ENCODE measurements at regions not wholly inside any gene's neighbourhood (a gene's known extent, or its start where the extent isn't known, plus 50 kb on each side); places are given as distances from the start of the nearest gene placed in this dataset.

DNA sequence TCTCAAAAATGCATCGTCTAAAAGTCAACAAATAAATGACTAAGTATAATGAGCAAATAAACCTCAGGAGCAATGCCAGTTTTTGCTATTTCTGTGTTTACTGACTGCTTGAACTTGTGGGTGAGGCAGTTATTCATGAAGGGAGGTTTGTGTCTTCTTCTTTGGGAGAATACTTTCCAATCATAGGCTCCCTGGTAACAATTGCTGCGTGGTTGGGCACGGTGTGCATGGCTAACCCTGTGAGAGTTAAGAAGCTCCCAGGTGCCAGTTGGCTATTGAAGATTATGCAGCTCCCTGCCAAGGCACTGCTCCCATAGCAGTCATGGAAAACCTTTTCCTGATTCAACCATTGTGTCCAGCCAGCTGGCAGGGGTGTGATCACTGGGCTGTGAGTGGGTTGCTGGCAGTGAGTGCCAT lies 775.9 kb upstream of the GOT2 start:
- no peak for TF ChIP-seq ZNF629 (CRISPR knock-in tag; conservative IDR thresholded peaks at IDR 0.05)
- no peak for TF ChIP-seq NR2F2 (IDR thresholded peaks at IDR 0.05; ENCODE audit: borderline replicate concordance, low read depth)
- no peak for TF ChIP-seq XBP1 (CRISPR knock-in tag; IDR thresholded peaks at IDR 0.05)
- TF ChIP-seq DPF2 (CRISPR knock-in tag; IDR thresholded peaks at IDR 0.05; ENCODE audit: borderline replicate concordance, low read depth) = no peak

Measured in HepG2 (cell line).